SJSA1 (cell line): ENCODE measurements at regions not wholly inside any gene's neighbourhood (a gene's known extent, or its start where the extent isn't known, plus 50 kb on each side); places are given as distances from the start of the nearest gene placed in this dataset.

Experiments
- DNase-seq, 2 experiments: peaks; one replicate each; pipeline ENCODE4 v3.0.0-alpha.2; 2015 to 2020; ENCODE audit warnings: low spot score in 2 of 2, low read depth in 1 of 2
- H3K27ac ChIP-seq: fragments of 250-450 bp; sonication (Bioruptor Pico); 2 replicates; pipeline ENCODE4 v1.5.1; 2020; ENCODE audit warnings: mild to moderate bottlenecking, moderate library complexity
- H3K27me3 ChIP-seq: fragments of 250-450 bp; sonication (Bioruptor Pico); replicated peaks from 2 replicates; pipeline ENCODE4 v1.5.1; 2020; ENCODE audit warnings: mild to moderate bottlenecking, moderate library complexity
- H3K36me3 ChIP-seq: fragments of 250-450 bp; sonication (Bioruptor Pico); 2 replicates; pipeline ENCODE4 v1.5.1; 2020; ENCODE audit warnings: mild to moderate bottlenecking
- H3K4me1 ChIP-seq: fragments of 250-450 bp; sonication (Bioruptor Pico); replicated peaks from 2 replicates; pipeline ENCODE4 v1.6.1; 2021; ENCODE audit warnings: mild to moderate bottlenecking
- H3K4me3 ChIP-seq: fragments of 250-450 bp; sonication (Bioruptor Pico); 2 replicates; pipeline ENCODE4 v1.5.1; 2020; ENCODE audit warnings: mild to moderate bottlenecking
- H3K9me3 ChIP-seq: fragments of 250-450 bp; sonication (Bioruptor Pico); replicated peaks from 2 replicates; pipeline ENCODE4 v1.5.1; 2020; ENCODE audit warnings: mild to moderate bottlenecking

GRCh38 chr6:71465096-71465495, 176.5 kb downstream of the OGFRL1 start:
- DNase-seq = no peak
- H3K27me3 ChIP-seq = no peaks in the 10 kb centered on the region
- H3K27ac ChIP-seq = no peak overlapping the region
- peaks cover 15% of the 10 kb centered on the region for H3K9me3 ChIP-seq
- H3K36me3 ChIP-seq = no peaks in the 10 kb centered on the region
- H3K4me1 ChIP-seq = peaks cover 18% of the 10 kb centered on the region
- H3K4me3 ChIP-seq = no peak overlapping the region

GRCh38 chr6:71466362-71466761, 177.8 kb downstream of the OGFRL1 start:
- H3K9me3 ChIP-seq = peaks cover 12% of the 10 kb centered on the region
- no peak overlapping the region for H3K4me3 ChIP-seq
- H3K4me1 ChIP-seq = peaks cover 18% of the 10 kb centered on the region
- no peak for DNase-seq
- no peak overlapping the region for H3K27ac ChIP-seq
- H3K27me3 ChIP-seq = no peaks in the 10 kb centered on the region
- no peaks in the 10 kb centered on the region for H3K36me3 ChIP-seq

- H3K9me3 ChIP-seq = peaks cover 12% of the 10 kb centered on the region
- H3K4me1 ChIP-seq = peaks cover 18% of the 10 kb centered on the region
- no peaks in the 10 kb centered on the region for H3K27me3 ChIP-seq
- no peak overlapping the region for H3K4me3 ChIP-seq
- DNase-seq = no peak
- H3K36me3 ChIP-seq = no peaks in the 10 kb centered on the region
- 0 out of 2 replicates have a peak overlapping the region, but pooled peaks have one; percentile 73 for H3K27ac ChIP-seq
Observed at GRCh38 chr6:71468038-71468437, 179.4 kb downstream of the OGFRL1 start.

GRCh38 chr6:71468841-71469700, 180.5 kb downstream of the OGFRL1 start:
- Histone ChIP-seq H3K4me3 (no peak overlapping the region), H3K27ac (peak overlapping the region; percentile 73), H3K36me3 (no peaks in the 10 kb centered on the region), H3K9me3 (peaks cover 12% of the 10 kb centered on the region), H3K27me3 (no peaks in the 10 kb centered on the region), H3K4me1 (peaks cover 26% of the 10 kb centered on the region)
- DNase-seq = peak; percentile 72 to 86

- Histone ChIP-seq H3K9me3 (peaks cover 5% of the 10 kb centered on the region; the same call in 1 of the 2 replicates), H3K36me3 (no peaks in the 10 kb centered on the region), H3K27ac (no peak overlapping the region), H3K4me3 (no peak overlapping the region), H3K4me1 (peaks cover 31% of the 10 kb centered on the region), H3K27me3 (no peaks in the 10 kb centered on the region)
- DNase-seq = no peak
Observed at GRCh38 chr6:71471718-71472117, 183.1 kb downstream of the OGFRL1 start.

- Histone ChIP-seq H3K4me1 (peaks cover 41% of the 10 kb centered on the region), H3K27ac (peak overlapping the region; percentile 32; the same call in 1 of the 2 replicates), H3K4me3 (no peak overlapping the region), H3K27me3 (no peaks in the 10 kb centered on the region), H3K36me3 (no peaks in the 10 kb centered on the region), H3K9me3 (peaks cover 5% of the 10 kb centered on the region; the same call in 1 of the 2 replicates)
- DNase-seq = peak; percentile 70 to 83
Observed at GRCh38 chr6:71473926-71474325, 185.3 kb downstream of the OGFRL1 start.

GRCh38 chr6:71474942-71475341, 186.3 kb downstream of the OGFRL1 start:
- no peaks in the 10 kb centered on the region for H3K27me3 ChIP-seq
- no peak for DNase-seq
- H3K4me1 ChIP-seq = peaks cover 42% of the 10 kb centered on the region
- no peaks in the 10 kb centered on the region; the same call in 1 of the 2 replicates for H3K9me3 ChIP-seq
- H3K27ac ChIP-seq = no peak overlapping the region
- H3K4me3 ChIP-seq = no peak overlapping the region
- no peaks in the 10 kb centered on the region for H3K36me3 ChIP-seq

GRCh38 chr6:71476371-71476770, 187.8 kb downstream of the OGFRL1 start:
- no peak overlapping the region for H3K4me3 ChIP-seq
- H3K36me3 ChIP-seq = no peaks in the 10 kb centered on the region
- H3K9me3 ChIP-seq = no peaks in the 10 kb centered on the region; the same call in 1 of the 2 replicates
- no peak overlapping the region for H3K27ac ChIP-seq
- H3K4me1 ChIP-seq = peaks cover 55% of the 10 kb centered on the region
- H3K27me3 ChIP-seq = no peaks in the 10 kb centered on the region
- DNase-seq = no peak

- H3K4me1 ChIP-seq = peaks cover 60% of the 10 kb centered on the region
- DNase-seq = no peak
- no peaks in the 10 kb centered on the region for H3K27me3 ChIP-seq
- H3K27ac ChIP-seq = peak overlapping the region; percentile 96; the same call in 1 of the 2 replicates
- H3K36me3 ChIP-seq = no peaks in the 10 kb centered on the region
- no peak overlapping the region for H3K4me3 ChIP-seq
- H3K9me3 ChIP-seq = no peaks in the 10 kb centered on the region; the same call in 1 of the 2 replicates
Observed at GRCh38 chr6:71476872-71477271, 188.3 kb downstream of the OGFRL1 start.

- Histone ChIP-seq H3K4me1 (peaks cover 58% of the 10 kb centered on the region), H3K4me3 (no peak overlapping the region)
- peak; percentile 61 to 98 for DNase-seq
Observed at GRCh38 chr6:71478834-71479541, 190.4 kb downstream of the OGFRL1 start.

GRCh38 chr6:71480577-71480976, 192.0 kb downstream of the OGFRL1 start:
- peak overlapping the region; percentile 96 for H3K27ac ChIP-seq

More at GRCh38 chr6:71478834-71479541, 190.4 kb downstream of the OGFRL1 start:
- no peaks in the 10 kb centered on the region for H3K36me3 ChIP-seq
- peak overlapping the region; percentile 96 for H3K27ac ChIP-seq
- no peaks in the 10 kb centered on the region for H3K27me3 ChIP-seq
- H3K9me3 ChIP-seq = no peaks in the 10 kb centered on the region

GRCh38 chr6:71481011-71481410, 192.4 kb downstream of the OGFRL1 start:
- H3K4me1 ChIP-seq = peaks cover 57% of the 10 kb centered on the region
- H3K36me3 ChIP-seq = no peaks in the 10 kb centered on the region
- DNase-seq = no peak
- no peak overlapping the region for H3K4me3 ChIP-seq
- H3K9me3 ChIP-seq = no peaks in the 10 kb centered on the region
- H3K27me3 ChIP-seq = no peaks in the 10 kb centered on the region
- H3K27ac ChIP-seq = no peak overlapping the region

More at GRCh38 chr6:71480577-71480976, 192.0 kb downstream of the OGFRL1 start:
- Histone ChIP-seq H3K4me3 (no peak overlapping the region), H3K27me3 (no peaks in the 10 kb centered on the region), H3K4me1 (peaks cover 55% of the 10 kb centered on the region), H3K9me3 (no peaks in the 10 kb centered on the region), H3K36me3 (no peaks in the 10 kb centered on the region)
- no peak for DNase-seq

- no peak for DNase-seq
- H3K4me3 ChIP-seq = no peak overlapping the region
- H3K27ac ChIP-seq = peak overlapping the region; percentile 1; the same call in 1 of the 2 replicates
- H3K9me3 ChIP-seq = no peaks in the 10 kb centered on the region
- H3K27me3 ChIP-seq = no peaks in the 10 kb centered on the region
- peaks cover 62% of the 10 kb centered on the region for H3K4me1 ChIP-seq
- no peaks in the 10 kb centered on the region for H3K36me3 ChIP-seq
Observed at GRCh38 chr6:71481801-71482200, 193.2 kb downstream of the OGFRL1 start.

GRCh38 chr6:71482742-71483141, 194.1 kb downstream of the OGFRL1 start:
- Histone ChIP-seq H3K4me3 (no peak overlapping the region), H3K4me1 (peaks cover 53% of the 10 kb centered on the region), H3K36me3 (no peaks in the 10 kb centered on the region), H3K9me3 (no peaks in the 10 kb centered on the region), H3K27ac (no peak overlapping the region), H3K27me3 (no peaks in the 10 kb centered on the region)
- DNase-seq = no peak
